Neural cell (in vitro differentiated cells): ENCODE measurements at regions not wholly inside any gene's neighbourhood (a gene's known extent, or its start where the extent isn't known, plus 50 kb on each side); places are given as distances from the start of the nearest gene placed in this dataset.

ENCODE experiments used
- EP300 ChIP-seq: fragments of 450-650 bp; conservative IDR thresholded peaks from 2 replicates; pipeline ENCODE4 v1.6.1; 2014; ENCODE audit warnings: antibody characterized with exemption, mild to moderate bottlenecking, moderate library complexity; ENCODE audit not compliant: poor library complexity, severe bottlenecking
- POLR2AphosphoS5 ChIP-seq: IDR thresholded peaks from 2 replicates; pipeline ENCODE4 v1.6.1; 2012
- TAF1 ChIP-seq: IDR thresholded peaks from 2 replicates; pipeline ENCODE4 v1.6.1; 2012; ENCODE audit warnings: low read depth
- TF ChIP-seq, protein P1 (sequence below): fragments of 450-650 bp; IDR thresholded peaks from 2 replicates; pipeline ENCODE4 v1.5.1; 2014; ENCODE audit warnings: antibody characterized with exemption, mild to moderate bottlenecking, moderate library complexity; ENCODE audit not compliant: poor library complexity, severe bottlenecking

DNA sequence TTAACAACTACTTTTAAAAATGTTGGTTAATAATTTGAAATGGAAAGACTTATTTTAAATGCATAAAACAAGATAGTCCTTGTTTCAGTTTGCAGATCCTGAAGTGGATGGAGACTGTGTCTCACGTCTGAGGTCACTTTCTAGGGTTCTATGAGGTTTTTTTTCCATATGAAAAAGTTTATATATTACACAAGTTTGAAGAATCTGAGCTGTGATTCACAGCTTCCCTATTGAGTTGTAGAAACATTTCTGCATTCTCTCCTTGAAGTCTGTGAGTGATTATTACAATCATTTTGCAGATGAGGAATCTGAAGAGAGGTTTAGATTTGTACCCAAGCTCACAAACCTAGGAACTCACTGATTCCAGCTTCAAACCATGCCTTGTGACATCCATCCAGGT lies 442.5 kb upstream of the KLF4 start:
- TF ChIP-seq, protein P1, sequence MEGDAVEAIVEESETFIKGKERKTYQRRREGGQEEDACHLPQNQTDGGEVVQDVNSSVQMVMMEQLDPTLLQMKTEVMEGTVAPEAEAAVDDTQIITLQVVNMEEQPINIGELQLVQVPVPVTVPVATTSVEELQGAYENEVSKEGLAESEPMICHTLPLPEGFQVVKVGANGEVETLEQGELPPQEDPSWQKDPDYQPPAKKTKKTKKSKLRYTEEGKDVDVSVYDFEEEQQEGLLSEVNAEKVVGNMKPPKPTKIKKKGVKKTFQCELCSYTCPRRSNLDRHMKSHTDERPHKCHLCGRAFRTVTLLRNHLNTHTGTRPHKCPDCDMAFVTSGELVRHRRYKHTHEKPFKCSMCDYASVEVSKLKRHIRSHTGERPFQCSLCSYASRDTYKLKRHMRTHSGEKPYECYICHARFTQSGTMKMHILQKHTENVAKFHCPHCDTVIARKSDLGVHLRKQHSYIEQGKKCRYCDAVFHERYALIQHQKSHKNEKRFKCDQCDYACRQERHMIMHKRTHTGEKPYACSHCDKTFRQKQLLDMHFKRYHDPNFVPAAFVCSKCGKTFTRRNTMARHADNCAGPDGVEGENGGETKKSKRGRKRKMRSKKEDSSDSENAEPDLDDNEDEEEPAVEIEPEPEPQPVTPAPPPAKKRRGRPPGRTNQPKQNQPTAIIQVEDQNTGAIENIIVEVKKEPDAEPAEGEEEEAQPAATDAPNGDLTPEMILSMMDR = no peak
- TF ChIP-seq TAF1 (no peak), POLR2AphosphoS5 (no peak), EP300 (no peak)
